Fibroblast of the aortic adventitia (primary cell): ENCODE measurements at regions not wholly inside any gene's neighbourhood (a gene's known extent, or its start where the extent isn't known, plus 50 kb on each side); places are given as distances from the start of the nearest gene placed in this dataset.
"Not testable (repeated sequence)": the region's sequence is repeated elsewhere in the genome, so short reads cannot be mapped to it uniquely, and the experiment has no call there.

Experiments
- DNase-seq: peaks from one replicate; pipeline ENCODE4 v3.0.0-alpha.2; 2010; ENCODE audit warnings: low read depth
- H3K4me3 ChIP-seq: 2 replicates; pipeline ENCODE4 v1.5.1; 2011; ENCODE audit warnings: low read depth, mild to moderate bottlenecking, control low read depth, low read length, moderate library complexity
- TF ChIP-seq, protein P1 (sequence below): IDR thresholded peaks from 2 replicates; pipeline ENCODE4 v1.5.1; 2011; ENCODE audit warnings: mild to moderate bottlenecking, low read length, control low read depth, inconsistent platforms; ENCODE audit not compliant: insufficient read depth

GRCh38 chr3:137332297-137332696 lies 374.5 kb downstream of the IL20RB start:
- TF ChIP-seq, protein P1, sequence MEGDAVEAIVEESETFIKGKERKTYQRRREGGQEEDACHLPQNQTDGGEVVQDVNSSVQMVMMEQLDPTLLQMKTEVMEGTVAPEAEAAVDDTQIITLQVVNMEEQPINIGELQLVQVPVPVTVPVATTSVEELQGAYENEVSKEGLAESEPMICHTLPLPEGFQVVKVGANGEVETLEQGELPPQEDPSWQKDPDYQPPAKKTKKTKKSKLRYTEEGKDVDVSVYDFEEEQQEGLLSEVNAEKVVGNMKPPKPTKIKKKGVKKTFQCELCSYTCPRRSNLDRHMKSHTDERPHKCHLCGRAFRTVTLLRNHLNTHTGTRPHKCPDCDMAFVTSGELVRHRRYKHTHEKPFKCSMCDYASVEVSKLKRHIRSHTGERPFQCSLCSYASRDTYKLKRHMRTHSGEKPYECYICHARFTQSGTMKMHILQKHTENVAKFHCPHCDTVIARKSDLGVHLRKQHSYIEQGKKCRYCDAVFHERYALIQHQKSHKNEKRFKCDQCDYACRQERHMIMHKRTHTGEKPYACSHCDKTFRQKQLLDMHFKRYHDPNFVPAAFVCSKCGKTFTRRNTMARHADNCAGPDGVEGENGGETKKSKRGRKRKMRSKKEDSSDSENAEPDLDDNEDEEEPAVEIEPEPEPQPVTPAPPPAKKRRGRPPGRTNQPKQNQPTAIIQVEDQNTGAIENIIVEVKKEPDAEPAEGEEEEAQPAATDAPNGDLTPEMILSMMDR = no peak
- no peak for DNase-seq
- no peak overlapping the region for H3K4me3 ChIP-seq

GRCh38 chr3:137335478-137335877 lies 377.7 kb downstream of the IL20RB start:
- TF ChIP-seq, protein P1 = no peak
- no peak overlapping the region for H3K4me3 ChIP-seq
- DNase-seq = no peak

DNA sequence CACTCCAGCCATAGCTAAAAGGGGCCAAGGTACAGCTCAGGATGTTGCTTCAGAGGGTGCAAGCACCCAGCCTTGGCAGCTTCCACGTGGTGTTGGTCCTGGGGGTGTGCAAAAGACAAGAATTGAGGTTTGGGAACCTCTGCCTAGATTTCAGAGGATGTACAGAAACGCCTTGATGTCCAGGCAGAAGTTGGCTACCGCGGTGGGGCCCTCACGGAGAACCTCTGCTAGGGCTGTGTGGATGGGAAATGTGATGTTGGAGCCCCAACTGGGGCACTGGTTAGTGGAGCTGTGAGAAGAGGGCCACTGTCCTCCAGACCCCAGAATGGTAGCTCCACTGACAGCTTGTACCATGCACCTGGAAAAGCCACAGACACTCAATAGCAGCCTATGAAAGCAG lies 380.6 kb downstream of the IL20RB start:
- H3K4me3 ChIP-seq, DNase-seq: not testable (repeated sequence)

- no peak overlapping the region for H3K4me3 ChIP-seq
- TF ChIP-seq, protein P1 = no peak
- no peak for DNase-seq
These were observed 385.5 kb downstream of the IL20RB start for GRCh38 chr3:137343283-137343682.

DNA sequence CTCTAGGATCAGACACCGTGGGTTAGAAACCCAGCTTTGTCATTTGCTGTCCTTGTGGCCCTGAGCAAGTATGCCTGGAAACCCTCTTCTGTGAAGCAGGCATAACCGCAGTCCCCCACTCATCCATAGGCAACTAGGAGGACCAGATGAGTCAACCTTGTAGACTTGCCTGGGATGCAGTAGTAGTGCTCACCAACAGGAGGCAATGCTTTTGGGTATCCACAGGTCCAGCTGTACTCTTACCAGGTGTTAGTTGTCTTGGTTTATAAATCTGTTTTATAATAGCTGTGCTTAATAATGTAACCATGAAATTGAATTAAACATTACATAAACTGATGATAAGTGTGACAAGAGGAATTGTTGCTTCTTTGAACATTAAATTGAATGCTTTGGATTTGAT lies 389.3 kb downstream of the IL20RB start:
- no peak overlapping the region for H3K4me3 ChIP-seq
- TF ChIP-seq, protein P1 = no peak
- DNase-seq = no peak

DNA sequence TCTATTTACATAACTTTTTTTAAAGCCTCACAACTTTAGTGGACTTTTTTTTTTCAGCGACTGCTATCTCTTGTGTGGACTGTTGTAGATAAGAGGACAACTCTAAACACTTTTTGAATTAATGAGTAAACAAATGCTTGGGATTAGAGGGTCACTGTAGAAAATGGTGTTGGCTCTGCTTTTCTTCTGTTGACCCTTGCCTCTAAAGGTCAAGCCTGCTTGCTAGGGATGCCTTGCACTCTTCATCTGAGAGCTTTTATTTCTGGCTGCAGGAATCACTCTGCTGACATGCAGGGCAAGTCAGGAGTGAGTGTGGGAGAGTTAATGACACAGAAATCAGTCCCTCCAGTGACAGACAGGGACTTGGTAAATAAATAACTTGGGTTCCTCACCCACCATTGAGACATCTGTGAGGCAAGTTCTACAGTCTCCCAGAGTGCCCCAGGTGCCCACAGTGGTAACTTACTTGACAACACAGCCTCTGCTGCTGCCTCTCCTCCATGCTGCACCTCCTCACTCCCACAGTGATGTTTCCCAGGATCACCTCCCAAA lies 390.1 kb downstream of the IL20RB start:
- DNase-seq = no peak
- no peak overlapping the region for H3K4me3 ChIP-seq
- TF ChIP-seq, protein P1 = no peak

- TF ChIP-seq, protein P1 = no peak
- no peak overlapping the region for H3K4me3 ChIP-seq
These were observed 391.2 kb downstream of the IL20RB start for GRCh38 chr3:137348936-137349335.

More at GRCh38 chr3:137348936-137349335, 391.2 kb downstream of the IL20RB start:
- DNase-seq = no peak
